ENCODE measurements at regions not wholly inside any gene's neighbourhood (a gene's known extent, or its start where the extent isn't known, plus 50 kb on each side); places are given as distances from the start of the nearest gene placed in this dataset.

- Mint-ChIP-seq H3K4me3 (no peak overlapping the region), H3K27me3 (ENCODE audit: low read depth in 2 of 2) (no peaks in the 10 kb centered on the region), H3K27ac (no peak overlapping the region), H3K36me3 (no peaks in the 10 kb centered on the region), H3K4me1 (no peaks in the 10 kb centered on the region), H3K9me3 (no peaks in the 10 kb centered on the region)
- no peak overlapping the region for H3K4me3 ChIP-seq (ENCODE audit: low read length)
- intact Hi-C loops (cut with micrococcal nuclease) = no loop called here
- no peaks in the 10 kb centered on the region for H3K36me3 ChIP-seq (ENCODE audit: control insufficient read depth, insufficient read depth, low read length)
- WGBS (ENCODE audit: insufficient coverage) = 51% methylated on average over 4 of the region's 4 CpGs
- no peaks in the 10 kb centered on the region for H3K9me3 ChIP-seq (ENCODE audit: control insufficient read depth, insufficient read depth, low read length)
- H3K4me1 ChIP-seq (ENCODE audit: control insufficient read depth, insufficient read depth, low read length) = no peaks in the 10 kb centered on the region
- TF ChIP-seq CTCF (IDR thresholded peaks at IDR 0.05) = no peak
- no peaks in the 10 kb centered on the region for H3K27me3 ChIP-seq (ENCODE audit: control insufficient read depth, insufficient read depth, low read length)
- DNase-seq (no peak), ATAC-seq (no peak)
- no peak overlapping the region for H3K27ac ChIP-seq (ENCODE audit: low read length)
Observed at GRCh38 chr2:47226132-47226922, 50.0 kb upstream of the CALM2 start.
